A549 (cell line): ENCODE measurements at regions not wholly inside any gene's neighbourhood (a gene's known extent, or its start where the extent isn't known, plus 50 kb on each side); places are given as distances from the start of the nearest gene placed in this dataset.

Experiments used
- CTCF ChIP-seq: fragments of >200 bp; sonication (Bioruptor Twin); formaldehyde crosslinking; IDR thresholded peaks from 3 replicates; pipeline ENCODE4 v1.5.1; 2016
- ESRRA ChIP-seq: fragments of 150-350 bp; IDR thresholded peaks from 2 replicates; pipeline ENCODE4 v1.6.1; 2014; ENCODE audit warnings: mild to moderate bottlenecking, low read length, borderline replicate concordance
- MAFK ChIP-seq: fragments of 450-650 bp; IDR thresholded peaks from 2 replicates; pipeline ENCODE4 v1.6.1; 2014; ENCODE audit not compliant: partially characterized antibody
- MYC ChIP-seq: IDR thresholded peaks from 2 replicates; pipeline ENCODE4 v1.6.1; 2012; ENCODE audit warnings: mild to moderate bottlenecking, inconsistent platforms, low read length, improper control_type of control experiment, borderline replicate concordance
- POLR2A ChIP-seq: IDR thresholded peaks from 2 replicates; pipeline ENCODE4 v1.6.1; 2012; ENCODE audit warnings: mild to moderate bottlenecking, low read length
- RAD21 ChIP-seq, 2 experiments: fragments of >200 bp in 1 of 2; sonication (Bioruptor Twin) in 1 of 2; formaldehyde crosslinking in 1 of 2; IDR thresholded peaks in 1 of 2; conservative IDR thresholded peaks in 1 of 2; 2 replicates in 1 of 2; 3 replicates in 1 of 2; pipeline ENCODE4 v1.6.1; 2012 to 2018; ENCODE audit warnings: inconsistent platforms in 1 of 2
- RCOR1 ChIP-seq: fragments of 150-350 bp; IDR thresholded peaks from 2 replicates; pipeline ENCODE4 v1.6.1; 2014; ENCODE audit warnings: antibody characterized with exemption, low read length, low read depth
- RFX5 ChIP-seq: fragments of 450-650 bp; IDR thresholded peaks from 2 replicates; pipeline ENCODE4 v1.7.1; 2014; ENCODE audit warnings: antibody characterized with exemption, mild to moderate bottlenecking, moderate library complexity

- TF ChIP-seq ESRRA (no peak), CTCF (no peak; the same call in 2 of the 3 replicates), RAD21 (conservative IDR thresholded peaks at IDR 0.05 in 1 of 2, IDR thresholded peaks at IDR 0.05 in 1 of 2) (peak in 1 of 2 experiments; percentile 35; a peak in 2 of 5 replicates), RFX5 (no peak), POLR2A (no peak), MYC (no peak), MAFK (no peak), RCOR1 (no peak)
Measured at GRCh38 chr4:4677556-4678522, 136.0 kb upstream of the STX18 start.
